ENCODE measurements at regions not wholly inside any gene's neighbourhood (a gene's known extent, or its start where the extent isn't known, plus 50 kb on each side); places are given as distances from the start of the nearest gene placed in this dataset.

DNA sequence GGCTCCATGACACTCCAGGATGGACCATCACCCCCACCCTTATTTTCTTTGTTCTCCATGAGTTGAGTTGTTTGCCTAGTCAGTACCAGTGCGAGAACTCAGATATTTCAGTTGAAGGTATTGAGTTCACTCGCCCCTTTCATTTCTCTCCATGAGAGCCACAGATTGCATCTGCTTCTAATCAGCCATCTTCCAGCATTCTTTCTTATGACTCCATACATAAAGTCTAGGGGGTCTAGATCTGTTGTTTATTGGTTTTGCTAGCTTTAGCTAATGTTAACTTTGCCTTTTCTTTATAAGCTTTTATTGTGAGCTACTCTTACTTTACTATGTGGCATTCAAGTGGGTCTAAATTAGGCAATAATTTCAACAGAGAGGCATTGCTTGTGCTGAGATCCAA lies 71.6 kb upstream of the PDC start:
- Mint-ChIP-seq H3K4me3 (no peak overlapping the region), H3K27ac (no peak overlapping the region), H3K27me3 (ENCODE audit: insufficient read depth, low read depth, poor library complexity) (no peaks in the 10 kb centered on the region), H3K9me3 (no peaks in the 10 kb centered on the region; the same call in 2 of the 3 replicates), H3K4me1 (no peaks in the 10 kb centered on the region), H3K36me3 (ENCODE audit: low read depth) (no peaks in the 10 kb centered on the region)
- Histone ChIP-seq H3K36me3 (ENCODE audit: insufficient read depth) (no peaks in the 10 kb centered on the region), H2AFZ (no peak overlapping the region), H3K4me2 (no peak overlapping the region), H3F3A (replicated peaks; ENCODE audit: low read depth) (no peaks in the 10 kb centered on the region), H3K4me1 (ENCODE audit: insufficient read depth) (no peaks in the 10 kb centered on the region), H4K20me1 (replicated peaks; ENCODE audit: insufficient read depth) (no peaks in the 10 kb centered on the region), H3K27ac (ENCODE audit: low read depth) (no peak overlapping the region), H3K27me3 (ENCODE audit: insufficient read depth) (no peaks in the 10 kb centered on the region), H3K9me2 (ENCODE audit: insufficient read depth) (no peaks in the 10 kb centered on the region), H3K79me2 (replicated peaks; ENCODE audit: insufficient read depth) (no peaks in the 10 kb centered on the region), H3K4me3 (no peak overlapping the region)
- ATAC-seq, result no peak
- TF ChIP-seq JUNB (IDR thresholded peaks at IDR 0.05; ENCODE audit: unreplicated experiment) (no peak), NANOG (IDR thresholded peaks at IDR 0.05; ENCODE audit: borderline replicate concordance) (no peak), STAT1 (IDR thresholded peaks at IDR 0.05; ENCODE audit: unreplicated experiment) (no peak), EZH2phosphoT487 (IDR thresholded peaks at IDR 0.05; ENCODE audit: unreplicated experiment) (no peak), CREB1 (CRISPR knock-in tag; IDR thresholded peaks at IDR 0.05; ENCODE audit: low read depth) (no peak), EZH2 (IDR thresholded peaks at IDR 0.05; ENCODE audit: low read depth, unreplicated experiment) (no peak), ZNF114 (CRISPR knock-in tag; IDR thresholded peaks at IDR 0.05) (no peak)
- TF ChIP-seq, protein P1, sequence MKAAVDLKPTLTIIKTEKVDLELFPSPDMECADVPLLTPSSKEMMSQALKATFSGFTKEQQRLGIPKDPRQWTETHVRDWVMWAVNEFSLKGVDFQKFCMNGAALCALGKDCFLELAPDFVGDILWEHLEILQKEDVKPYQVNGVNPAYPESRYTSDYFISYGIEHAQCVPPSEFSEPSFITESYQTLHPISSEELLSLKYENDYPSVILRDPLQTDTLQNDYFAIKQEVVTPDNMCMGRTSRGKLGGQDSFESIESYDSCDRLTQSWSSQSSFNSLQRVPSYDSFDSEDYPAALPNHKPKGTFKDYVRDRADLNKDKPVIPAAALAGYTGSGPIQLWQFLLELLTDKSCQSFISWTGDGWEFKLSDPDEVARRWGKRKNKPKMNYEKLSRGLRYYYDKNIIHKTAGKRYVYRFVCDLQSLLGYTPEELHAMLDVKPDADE (IDR thresholded peaks at IDR 0.05), result no peak
- TF ChIP-seq, protein P2, sequence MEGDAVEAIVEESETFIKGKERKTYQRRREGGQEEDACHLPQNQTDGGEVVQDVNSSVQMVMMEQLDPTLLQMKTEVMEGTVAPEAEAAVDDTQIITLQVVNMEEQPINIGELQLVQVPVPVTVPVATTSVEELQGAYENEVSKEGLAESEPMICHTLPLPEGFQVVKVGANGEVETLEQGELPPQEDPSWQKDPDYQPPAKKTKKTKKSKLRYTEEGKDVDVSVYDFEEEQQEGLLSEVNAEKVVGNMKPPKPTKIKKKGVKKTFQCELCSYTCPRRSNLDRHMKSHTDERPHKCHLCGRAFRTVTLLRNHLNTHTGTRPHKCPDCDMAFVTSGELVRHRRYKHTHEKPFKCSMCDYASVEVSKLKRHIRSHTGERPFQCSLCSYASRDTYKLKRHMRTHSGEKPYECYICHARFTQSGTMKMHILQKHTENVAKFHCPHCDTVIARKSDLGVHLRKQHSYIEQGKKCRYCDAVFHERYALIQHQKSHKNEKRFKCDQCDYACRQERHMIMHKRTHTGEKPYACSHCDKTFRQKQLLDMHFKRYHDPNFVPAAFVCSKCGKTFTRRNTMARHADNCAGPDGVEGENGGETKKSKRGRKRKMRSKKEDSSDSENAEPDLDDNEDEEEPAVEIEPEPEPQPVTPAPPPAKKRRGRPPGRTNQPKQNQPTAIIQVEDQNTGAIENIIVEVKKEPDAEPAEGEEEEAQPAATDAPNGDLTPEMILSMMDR (conservative IDR thresholded peaks at IDR 0.05; ENCODE audit: low read depth in 2 of 2), result no peak
- TF ChIP-seq, protein P3, sequence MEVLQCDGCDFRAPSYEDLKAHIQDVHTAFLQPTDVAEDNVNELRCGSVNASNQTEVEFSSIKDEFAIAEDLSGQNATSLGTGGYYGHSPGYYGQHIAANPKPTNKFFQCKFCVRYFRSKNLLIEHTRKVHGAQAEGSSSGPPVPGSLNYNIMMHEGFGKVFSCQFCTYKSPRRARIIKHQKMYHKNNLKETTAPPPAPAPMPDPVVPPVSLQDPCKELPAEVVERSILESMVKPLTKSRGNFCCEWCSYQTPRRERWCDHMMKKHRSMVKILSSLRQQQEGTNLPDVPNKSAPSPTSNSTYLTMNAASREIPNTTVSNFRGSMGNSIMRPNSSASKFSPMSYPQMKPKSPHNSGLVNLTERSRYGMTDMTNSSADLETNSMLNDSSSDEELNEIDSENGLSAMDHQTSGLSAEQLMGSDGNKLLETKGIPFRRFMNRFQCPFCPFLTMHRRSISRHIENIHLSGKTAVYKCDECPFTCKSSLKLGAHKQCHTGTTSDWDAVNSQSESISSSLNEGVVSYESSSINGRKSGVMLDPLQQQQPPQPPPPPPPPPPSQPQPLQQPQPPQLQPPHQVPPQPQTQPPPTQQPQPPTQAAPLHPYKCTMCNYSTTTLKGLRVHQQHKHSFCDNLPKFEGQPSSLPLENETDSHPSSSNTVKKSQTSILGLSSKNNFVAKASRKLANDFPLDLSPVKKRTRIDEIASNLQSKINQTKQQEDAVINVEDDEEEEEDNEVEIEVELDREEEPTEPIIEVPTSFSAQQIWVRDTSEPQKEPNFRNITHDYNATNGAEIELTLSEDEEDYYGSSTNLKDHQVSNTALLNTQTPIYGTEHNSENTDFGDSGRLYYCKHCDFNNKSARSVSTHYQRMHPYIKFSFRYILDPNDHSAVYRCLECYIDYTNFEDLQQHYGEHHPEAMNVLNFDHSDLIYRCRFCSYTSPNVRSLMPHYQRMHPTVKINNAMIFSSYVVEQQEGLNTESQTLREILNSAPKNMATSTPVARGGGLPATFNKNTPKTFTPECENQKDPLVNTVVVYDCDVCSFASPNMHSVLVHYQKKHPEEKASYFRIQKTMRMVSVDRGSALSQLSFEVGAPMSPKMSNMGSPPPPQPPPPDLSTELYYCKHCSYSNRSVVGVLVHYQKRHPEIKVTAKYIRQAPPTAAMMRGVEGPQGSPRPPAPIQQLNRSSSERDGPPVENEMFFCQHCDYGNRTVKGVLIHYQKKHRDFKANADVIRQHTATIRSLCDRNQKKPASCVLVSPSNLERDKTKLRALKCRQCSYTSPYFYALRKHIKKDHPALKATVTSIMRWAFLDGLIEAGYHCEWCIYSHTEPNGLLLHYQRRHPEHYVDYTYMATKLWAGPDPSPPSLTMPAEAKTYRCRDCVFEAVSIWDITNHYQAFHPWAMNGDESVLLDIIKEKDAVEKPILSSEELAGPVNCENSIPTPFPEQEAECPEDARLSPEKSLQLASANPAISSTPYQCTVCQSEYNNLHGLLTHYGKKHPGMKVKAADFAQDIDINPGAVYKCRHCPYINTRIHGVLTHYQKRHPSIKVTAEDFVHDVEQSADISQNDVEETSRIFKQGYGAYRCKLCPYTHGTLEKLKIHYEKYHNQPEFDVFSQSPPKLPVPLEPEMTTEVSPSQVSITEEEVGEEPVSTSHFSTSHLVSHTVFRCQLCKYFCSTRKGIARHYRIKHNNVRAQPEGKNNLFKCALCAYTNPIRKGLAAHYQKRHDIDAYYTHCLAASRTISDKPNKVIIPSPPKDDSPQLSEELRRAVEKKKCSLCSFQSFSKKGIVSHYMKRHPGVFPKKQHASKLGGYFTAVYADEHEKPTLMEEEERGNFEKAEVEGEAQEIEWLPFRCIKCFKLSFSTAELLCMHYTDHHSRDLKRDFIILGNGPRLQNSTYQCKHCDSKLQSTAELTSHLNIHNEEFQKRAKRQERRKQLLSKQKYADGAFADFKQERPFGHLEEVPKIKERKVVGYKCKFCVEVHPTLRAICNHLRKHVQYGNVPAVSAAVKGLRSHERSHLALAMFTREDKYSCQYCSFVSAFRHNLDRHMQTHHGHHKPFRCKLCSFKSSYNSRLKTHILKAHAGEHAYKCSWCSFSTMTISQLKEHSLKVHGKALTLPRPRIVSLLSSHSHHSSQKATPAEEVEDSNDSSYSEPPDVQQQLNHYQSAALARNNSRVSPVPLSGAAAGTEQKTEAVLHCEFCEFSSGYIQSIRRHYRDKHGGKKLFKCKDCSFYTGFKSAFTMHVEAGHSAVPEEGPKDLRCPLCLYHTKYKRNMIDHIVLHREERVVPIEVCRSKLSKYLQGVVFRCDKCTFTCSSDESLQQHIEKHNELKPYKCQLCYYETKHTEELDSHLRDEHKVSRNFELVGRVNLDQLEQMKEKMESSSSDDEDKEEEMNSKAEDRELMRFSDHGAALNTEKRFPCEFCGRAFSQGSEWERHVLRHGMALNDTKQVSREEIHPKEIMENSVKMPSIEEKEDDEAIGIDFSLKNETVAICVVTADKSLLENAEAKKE (CRISPR knock-in tag; IDR thresholded peaks at IDR 0.05), result no peak
- TF ChIP-seq, protein P4, sequence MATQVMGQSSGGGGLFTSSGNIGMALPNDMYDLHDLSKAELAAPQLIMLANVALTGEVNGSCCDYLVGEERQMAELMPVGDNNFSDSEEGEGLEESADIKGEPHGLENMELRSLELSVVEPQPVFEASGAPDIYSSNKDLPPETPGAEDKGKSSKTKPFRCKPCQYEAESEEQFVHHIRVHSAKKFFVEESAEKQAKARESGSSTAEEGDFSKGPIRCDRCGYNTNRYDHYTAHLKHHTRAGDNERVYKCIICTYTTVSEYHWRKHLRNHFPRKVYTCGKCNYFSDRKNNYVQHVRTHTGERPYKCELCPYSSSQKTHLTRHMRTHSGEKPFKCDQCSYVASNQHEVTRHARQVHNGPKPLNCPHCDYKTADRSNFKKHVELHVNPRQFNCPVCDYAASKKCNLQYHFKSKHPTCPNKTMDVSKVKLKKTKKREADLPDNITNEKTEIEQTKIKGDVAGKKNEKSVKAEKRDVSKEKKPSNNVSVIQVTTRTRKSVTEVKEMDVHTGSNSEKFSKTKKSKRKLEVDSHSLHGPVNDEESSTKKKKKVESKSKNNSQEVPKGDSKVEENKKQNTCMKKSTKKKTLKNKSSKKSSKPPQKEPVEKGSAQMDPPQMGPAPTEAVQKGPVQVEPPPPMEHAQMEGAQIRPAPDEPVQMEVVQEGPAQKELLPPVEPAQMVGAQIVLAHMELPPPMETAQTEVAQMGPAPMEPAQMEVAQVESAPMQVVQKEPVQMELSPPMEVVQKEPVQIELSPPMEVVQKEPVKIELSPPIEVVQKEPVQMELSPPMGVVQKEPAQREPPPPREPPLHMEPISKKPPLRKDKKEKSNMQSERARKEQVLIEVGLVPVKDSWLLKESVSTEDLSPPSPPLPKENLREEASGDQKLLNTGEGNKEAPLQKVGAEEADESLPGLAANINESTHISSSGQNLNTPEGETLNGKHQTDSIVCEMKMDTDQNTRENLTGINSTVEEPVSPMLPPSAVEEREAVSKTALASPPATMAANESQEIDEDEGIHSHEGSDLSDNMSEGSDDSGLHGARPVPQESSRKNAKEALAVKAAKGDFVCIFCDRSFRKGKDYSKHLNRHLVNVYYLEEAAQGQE (IDR thresholded peaks at IDR 0.05; ENCODE audit: unreplicated experiment), result no peak
- no peak for DNase-seq (ENCODE audit: low spot score)

All from GM23338 (cell line).